ENCODE measurements at regions not wholly inside any gene's neighbourhood (a gene's known extent, or its start where the extent isn't known, plus 50 kb on each side); places are given as distances from the start of the nearest gene placed in this dataset.

DNA sequence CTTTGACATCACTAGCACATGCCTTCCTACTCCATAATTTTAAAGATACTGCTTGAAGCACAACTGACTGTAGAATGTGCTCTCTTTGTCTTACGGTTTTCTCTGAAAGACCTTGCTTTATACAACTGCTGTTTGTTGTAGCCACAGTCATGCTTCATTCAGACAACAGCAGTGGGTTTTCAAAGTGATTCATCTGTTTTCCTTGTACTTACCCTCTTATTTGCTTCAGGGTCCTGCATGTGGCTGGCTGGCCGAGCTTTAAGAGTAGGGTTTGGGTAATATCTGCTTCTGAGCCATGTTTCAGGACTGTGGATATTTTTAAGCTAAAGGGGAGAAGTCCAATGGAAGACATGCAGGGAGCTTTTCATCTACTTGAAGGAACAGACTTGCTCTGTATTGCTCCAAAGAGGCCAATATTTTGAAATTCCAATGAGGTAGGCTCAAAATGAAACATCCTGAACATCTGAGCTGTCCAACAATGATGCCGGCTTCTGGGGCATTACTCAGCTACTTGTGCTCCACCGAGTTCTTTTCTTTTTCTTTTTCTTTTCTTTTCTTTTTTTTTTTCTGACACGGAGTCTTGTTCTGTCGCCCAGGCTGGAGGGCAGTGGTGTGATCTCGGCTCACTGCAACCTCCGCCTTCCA lies 160.2 kb upstream of the SGK1 start:
- no peak for DNase-seq

DNA sequence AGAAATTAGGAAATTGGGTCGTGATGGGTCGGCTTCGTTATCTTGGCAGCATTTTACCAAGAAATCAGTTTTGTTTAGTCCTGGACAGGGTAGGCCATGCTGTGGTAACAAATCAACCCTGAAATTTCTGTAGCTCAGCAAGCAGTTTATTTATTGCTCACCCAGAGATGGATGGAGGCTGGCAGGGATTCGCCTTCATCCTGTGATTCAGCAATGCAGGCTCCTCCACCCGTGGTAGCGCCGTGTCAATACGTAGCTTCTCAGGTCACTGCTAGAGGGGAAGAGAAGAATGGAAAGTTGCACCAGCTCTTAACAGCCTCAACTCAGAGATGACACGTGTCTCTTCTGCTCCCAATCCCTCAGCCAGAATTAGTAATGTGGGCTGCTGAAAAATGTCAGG lies 157.0 kb upstream of the SGK1 start:
- DNase-seq: no peak

DNA sequence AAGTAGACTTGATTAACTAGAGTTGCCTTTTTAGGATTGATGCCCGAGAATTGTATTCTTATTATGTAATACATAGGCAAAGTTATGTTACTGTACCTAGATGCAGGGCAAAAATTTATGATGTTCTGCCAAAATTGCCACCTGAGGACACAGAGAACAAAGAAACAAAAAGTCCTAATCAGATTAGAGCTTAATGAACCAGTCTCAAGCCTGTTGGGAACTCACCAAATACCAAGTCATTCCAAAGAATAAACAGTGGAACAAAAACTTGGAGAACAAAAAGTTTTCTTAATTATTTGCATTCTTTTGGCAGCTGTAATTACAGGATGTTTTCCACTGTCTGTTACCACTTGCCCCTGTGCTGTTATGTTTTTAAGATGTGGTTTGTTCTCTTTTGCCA lies 154.7 kb upstream of the SGK1 start:
- no peak for DNase-seq

DNA sequence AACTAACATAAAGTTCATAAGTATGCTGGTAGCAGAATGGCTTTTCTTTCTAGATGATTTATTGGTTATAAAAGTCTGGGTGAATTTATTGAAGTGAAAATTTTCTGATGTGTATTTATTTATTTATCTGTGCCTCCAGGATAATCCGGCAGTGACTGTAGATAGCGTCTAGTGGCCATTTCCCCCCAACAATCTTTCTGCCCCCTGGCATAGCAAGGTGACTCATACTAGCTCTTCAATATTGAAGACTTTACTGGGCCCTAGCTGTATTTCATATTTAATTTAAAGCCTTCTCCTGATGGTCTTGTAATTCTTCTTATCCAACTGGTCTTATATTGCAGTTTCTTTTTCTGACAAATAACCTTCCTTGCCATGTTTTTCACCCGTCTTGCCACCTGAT lies 154.1 kb upstream of the SGK1 start:
- no peak for DNase-seq

DNA sequence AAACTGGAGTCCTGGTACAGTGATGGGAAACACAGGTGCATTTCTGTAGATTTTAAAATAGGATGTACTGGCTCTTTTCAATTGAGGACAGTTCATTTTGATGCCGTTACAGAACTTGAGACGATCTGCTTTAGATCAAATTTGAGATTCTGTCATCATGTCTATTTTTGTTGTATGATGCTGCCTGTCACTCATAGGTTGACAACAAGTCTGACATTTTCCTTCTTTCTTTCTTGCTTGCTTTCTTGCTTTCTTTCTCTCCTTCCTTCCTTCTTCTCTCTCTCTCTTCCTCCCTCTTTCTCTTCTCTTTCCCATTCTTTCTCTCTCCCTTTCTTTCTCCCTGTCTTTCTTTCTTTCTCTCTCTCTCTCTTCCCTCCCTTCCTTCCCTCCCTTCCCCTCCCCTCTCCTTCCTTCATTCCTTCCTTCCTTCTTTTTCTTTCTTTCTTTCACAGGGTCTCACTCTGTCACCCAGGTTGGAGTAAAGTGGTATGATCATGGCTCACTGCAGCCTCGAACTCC lies 152.6 kb upstream of the SGK1 start:
- no peak for DNase-seq

DNA sequence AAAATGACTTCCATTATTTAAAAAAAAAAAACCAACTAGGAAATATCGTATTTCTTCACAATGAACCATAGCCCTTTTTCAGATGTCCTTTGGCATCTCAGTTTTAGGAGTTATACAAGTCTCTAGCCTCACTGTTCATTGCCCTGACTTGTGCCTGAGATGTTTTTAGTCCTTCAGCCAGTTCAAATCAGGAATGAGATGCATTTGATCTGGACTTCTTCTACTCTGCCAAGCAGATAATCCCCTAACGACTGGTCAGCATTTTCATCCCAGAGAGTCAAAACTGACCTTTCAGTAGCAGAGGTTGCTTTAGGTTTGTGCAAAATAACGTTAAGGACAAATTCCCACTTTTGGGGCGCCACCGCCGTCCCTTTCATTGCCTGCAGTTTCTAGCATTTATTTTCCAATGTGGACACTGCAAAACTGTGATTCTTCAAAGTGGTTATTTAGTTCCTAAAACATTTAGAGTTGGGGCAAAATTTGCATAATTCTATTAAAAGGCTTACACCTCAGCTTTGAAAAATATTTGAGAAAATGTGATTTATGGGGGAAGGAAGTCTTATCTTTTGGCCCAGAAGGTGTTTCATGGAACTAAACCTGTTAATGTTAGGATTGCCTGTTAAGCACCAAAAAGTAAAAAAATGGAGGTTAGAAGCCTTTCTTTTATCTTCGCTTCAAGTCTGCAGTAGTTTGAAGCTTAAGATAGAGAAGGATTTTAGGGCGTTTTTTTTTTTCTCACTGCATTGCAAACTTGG lies 152.0 kb upstream of the SGK1 start:
- DNase-seq: peak; percentile 2

DNA sequence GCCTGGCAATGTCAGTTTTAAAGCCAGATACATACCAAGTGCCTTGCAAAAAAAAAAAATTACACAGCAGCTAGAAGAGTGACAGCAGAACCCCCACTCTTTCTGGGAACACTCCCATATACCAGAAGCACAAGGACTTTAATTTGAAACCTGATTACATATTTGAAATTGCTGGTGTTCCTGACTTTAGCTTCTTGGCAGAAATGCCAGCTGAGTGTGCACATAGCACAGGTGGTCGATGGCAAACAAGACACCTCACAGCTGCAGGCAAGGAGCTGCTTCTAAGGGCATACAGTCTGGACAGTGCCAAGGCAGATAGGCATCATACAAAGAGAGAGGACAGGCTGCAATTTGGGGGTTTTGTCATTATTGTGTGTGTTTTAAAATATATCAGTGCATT lies 150.7 kb upstream of the SGK1 start:
- no peak for DNase-seq

DNA sequence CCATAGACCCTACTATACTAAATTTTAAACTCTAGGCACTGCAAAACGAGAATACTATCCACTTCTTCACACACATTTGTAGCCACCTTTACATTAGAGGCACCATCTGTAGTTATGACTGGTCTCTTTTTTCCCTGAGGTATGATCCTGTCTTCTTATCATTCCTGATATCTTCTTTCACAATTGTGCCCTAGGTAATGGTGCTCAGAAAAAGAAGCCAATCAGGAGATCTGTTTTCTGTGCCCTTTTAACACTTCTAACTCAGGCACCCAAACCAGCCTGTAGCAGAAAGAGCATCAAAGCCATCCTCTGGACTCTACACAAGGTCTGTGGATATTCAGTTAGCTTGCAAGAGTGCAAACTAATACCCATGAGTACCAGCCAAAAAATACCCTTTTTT lies 149.7 kb upstream of the SGK1 start:
- DNase-seq: no peak

DNA sequence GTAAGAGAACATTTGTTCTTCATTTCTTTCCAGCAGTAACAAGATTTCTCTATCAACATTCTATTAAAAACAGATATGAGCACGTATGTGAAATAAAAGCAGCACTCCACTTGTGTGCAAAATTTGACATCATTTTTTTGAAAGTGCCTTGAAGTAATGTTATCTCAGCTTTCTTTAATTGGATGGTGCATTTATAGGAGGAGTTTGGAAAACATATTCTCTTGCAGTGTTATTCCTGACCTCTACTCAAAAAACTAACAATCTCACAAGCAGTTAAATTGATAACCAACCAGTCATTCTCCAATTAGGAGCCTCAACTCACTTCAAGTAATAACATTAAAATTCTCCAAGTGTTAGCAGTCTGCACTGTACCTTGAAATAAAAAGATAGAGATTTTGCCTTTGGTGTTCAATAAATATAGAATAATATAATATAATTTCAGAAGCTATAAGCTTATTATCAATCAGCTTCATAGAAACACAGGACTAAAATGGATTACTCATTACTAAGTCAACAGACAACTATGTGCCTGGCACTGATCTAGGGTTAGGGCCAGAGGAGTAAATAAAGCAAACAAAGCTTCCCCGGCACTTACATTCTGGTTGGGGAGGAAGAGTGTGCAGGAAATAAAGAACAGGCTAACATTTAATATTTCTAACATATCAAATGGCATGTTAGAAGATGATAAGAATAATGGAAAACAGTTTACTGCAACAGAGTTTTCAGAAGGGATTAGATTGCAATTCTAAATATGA lies 149.0 kb upstream of the SGK1 start:
- no peak for DNase-seq

DNA sequence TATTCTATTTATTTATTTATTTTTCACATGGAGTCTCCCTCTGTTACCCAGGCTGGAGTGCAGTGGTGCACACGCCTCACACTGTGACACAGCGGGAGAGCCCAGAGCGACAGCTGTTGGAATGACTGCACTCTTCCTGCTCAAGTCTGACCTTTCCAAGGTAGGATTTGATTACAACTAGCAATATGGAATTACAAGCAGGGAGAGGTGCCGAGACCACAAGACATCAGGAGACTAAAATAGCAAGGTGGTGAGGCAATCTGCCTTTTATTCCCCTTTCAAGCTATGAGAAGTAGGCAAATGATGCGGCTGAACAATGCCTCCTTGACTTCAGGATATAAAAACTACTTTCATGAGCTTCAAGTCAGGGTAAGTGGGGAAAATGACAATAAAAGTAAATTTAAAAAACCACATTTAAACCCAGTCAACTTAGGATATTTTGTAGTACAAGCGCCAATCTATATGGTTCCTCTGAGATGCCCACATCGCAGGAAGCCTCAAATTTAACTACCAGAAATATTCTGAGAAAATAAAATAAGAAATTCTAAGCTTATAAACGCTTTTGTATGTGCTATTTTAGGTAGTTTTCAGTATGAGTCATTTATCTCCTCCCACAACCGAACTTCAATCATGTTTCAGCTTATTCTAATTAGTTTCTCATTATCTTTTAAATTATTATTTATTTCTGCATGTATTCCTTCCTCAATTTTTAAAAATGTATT lies 146.9 kb upstream of the SGK1 start:
- no peak for DNase-seq

DNA sequence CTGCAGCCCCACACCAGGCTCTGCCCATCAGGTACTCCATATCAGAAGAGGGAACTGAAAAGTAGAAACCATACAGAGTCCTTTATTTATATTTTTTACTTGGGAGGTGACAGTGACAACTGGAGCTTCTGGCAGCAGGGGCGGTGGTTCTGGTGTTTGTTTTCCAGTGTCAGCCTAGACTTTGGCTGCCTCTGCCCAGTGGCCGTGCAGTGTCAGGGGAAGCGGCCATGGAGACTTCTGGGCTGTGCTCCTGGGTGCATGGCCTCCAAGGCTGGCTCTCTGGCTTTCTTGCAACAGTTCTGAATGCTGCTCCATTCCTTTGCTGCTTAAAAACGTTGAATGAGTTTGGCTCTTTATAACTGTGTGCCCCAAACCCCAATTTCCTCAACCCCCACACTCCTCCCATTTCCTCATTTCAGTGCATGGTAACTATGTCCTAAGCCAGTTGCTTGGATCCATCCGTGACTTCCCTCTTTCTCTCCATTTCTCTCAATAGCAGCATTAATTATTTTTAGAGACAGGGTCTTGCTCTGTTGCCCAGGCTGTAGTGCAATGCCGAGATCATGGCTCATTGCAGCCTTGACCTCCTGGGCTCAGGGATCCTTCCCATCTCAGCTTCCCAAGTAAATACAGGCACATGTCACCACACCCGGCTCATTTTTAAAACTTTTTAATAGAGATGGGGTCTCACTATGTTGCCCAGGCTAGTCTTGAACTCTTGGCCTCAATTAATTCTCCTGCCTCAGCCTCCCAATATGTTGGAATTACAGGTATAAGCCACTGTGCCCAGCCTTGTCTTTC lies 141.1 kb upstream of the SGK1 start:
- DNase-seq: no peak

DNA sequence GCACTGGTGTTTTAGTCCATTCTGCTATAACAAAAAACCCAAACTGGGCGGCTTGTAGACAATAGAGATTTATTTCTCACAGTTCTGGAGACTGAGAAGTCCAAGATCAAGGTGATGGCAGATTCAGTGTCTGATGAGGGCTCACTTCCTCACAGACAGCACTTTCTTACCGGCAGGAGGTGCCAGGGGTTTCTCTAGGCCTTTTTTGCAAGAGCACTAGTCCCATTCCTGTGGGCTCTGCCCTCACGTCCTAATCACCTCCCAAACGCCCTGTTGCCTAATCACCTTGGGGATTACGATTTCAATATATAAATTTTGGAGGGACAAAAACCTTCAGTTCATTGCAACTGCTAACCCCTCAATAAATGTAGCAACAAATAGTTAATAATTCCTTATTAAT lies 140.0 kb upstream of the SGK1 start:
- DNase-seq: no peak

DNA sequence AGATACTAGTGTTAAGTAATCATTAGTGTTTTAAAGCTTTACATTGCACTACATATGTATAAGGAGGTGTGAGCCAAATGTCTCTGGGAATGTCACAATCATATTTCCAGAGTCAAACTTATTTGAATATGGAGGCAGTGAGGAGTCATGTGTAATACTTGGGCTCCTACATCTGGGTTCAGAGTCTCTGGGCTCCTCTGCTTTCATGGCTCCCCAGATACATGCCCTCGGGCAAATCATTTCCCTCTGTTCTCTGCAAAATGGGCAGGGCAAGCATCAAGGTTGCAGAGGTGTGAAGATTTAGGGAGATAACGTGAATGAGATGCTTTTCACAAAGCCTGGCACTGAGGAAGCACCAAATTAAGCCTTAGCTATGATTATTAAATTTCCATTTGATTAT lies 138.3 kb upstream of the SGK1 start:
- DNase-seq: no peak

DNA sequence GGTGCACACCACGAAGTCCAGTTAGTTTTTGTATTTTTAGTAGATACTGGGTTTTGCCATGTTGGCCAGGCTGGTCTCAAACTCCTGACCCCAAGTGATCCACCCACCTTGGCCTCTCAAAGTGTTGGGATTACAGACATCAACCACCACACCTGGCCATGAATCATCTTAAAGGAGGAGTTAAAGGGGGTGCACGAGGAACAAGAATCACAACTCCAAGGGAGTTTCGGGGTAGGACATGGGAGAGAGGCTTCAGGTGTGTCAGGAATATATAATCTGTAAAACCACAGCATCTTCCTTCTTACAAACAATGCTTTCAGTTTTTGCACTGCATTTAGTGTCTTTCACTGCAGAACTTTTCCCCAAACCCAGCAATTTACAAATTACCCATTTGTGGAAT lies 137.4 kb upstream of the SGK1 start:
- DNase-seq: no peak

DNA sequence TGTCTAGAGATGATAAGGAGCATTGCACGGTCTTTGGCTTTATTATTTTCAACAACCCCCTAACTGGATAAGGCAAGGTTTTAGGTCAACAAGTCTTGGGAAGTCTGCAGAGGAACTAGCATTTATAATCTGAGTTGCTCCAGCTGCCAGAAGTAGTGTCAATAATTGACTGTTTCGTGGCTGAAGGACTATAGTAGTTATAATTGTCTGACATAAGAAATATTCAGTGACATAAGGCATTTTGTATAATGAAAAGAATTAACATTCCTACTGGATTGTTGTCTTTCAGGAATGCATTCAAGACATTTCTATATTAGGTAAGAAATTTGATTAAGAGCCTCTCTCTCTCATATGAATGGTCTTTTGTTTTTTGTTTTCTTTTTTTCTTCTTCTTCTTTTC lies 136.9 kb upstream of the SGK1 start:
- DNase-seq: no peak

DNA sequence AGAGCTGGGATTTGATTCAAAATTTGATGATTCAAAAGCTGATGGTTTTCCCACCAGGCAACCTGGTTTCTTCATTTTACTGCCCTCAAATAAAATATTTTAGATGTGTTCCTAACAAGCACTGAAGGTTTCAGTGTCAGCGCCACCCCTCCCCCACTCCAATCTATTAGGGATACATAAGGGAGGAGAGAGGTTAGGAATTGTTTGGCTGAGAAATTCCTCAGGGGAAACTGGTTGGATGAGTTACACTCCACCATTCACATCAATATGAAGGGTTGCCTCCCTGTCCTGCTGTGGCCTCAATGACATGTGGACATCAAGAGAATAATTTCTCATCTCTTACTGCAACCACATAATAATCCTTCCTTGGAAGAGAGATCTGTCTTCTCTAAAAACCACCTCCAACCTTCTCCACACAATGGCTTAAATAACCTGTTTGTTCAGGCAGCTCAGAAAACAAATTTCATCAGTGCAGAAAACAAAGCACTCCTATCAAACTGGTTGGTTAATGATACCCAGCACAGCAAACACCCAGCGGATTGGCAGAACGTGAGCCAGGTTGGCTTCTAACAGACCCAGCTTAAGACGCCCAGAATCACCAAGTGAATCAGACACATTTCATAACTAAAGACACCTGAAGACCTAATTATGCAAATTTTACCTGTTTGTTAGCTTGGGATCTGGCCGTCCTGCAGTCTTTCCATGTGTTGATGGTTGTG lies 136.0 kb upstream of the SGK1 start:
- no peak for DNase-seq

DNA sequence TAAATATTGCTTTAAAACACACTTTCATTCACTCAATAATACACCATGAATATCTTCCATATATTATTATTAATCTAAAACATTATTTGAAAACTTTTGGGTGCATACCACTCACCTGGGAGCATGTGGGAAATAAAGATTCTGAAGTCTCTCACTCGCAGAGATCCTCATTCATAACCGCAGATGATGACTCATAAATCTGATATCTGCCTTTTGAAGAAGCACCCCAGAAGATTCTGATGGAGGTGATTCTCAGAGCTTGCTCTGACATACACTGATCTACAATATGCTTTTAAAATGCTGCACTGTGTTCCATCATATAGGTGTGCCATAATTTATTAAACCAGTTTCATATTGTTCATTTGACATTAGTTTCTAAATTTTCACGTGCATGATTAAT lies 135.0 kb upstream of the SGK1 start:
- DNase-seq: no peak

DNA sequence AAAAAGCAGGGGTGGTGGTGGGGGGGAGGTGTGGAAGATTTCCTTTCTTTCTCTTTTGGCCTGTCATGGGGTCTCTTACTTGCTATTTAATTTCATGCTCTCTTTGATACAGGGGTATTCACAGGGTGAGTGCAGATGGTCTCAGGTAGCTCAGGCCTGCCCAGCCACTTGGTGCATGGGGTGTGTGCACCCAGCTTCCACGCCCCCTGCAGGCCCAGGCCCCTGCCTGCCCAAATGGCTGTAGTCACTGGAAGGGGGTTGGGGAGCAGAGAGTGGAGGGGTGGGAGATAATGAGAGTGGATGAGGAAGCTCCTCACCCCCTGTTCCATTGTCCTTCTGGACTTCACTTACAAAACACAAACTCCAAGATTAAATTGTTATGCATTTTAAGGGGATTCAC lies 133.6 kb upstream of the SGK1 start:
- DNase-seq: no peak

DNA sequence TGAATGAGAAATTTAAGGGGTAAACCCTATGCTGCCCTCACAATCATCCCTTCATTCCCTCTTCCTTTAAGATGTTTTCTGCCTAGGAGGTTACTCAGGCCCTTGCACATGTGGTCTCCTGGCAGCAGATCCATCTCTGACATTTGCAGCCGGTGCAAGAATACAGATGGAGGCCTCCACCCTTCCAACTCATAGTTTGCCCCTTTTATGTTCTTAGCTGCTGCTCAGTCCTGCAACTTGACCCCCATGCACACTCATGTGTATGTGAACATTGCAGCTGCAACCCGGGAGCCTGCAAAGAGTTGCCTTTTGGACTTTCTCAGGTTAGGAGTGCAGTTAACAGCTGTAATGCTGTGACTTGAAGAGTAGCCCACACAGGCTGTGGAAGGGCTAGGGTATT lies 131.9 kb upstream of the SGK1 start:
- DNase-seq: no peak

DNA sequence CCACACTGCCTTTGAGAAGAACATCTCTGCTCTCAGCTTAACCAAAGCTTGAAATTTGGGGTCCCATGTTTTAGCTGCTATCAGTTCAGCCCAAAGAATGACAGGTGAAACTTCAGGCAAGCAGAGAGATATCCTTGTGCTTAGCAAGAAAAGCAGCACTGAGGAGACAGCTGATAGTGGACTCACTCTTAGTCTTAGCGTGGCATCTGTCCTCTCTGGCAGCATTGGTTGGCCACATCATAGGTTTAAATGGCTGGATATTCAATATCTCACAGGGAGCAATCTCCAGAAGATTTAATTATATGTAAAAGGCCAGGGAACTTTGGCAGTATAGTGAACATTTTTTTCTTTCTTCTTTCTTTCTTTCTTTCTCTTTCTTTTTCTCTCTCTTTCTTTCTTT lies 131.1 kb upstream of the SGK1 start:
- DNase-seq: no peak

DNA sequence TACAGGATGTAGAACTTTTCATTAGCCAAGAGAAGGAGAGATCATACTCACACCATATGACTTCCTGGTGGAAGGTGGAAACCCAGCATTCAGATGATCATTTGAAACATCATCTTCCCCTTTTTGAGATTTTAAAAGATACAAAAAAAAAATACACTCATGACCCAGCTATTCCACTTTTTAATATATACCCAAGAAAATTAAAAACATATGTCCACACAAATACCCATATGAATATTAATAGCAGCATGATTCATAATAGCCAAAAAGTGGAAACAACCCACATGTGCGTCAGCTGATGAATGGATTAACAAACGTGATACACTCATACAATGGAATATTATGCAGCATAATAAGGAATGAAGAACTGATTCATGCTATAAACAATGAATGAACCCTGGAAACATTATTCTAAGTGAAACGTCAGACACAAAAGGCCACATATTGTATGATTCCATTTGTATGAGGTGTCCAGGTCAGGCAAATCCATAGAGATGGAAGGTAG lies 130.0 kb upstream of the SGK1 start:
- no peak for DNase-seq

DNA sequence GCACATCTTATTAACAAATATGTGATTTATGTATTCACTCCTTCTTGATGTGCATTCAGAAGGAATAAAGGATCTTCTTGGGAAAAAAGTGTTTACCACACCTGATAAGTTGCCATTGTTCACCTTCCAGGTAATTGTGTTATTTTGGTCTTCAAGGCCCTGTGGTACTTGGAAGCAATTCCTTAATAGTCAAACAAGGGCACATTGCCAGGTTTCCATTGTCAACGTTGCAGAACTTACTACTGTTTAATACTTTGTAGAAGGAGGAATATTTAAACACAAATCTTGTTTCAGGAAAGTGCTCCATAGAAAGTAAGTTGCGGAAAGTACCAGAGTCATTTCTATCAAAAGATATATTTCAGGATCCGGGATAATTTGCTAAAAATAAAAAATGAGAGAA lies 129.5 kb upstream of the SGK1 start:
- no peak for DNase-seq

All from hematopoietic multipotent progenitor cell treated with erythropoietin and hydrocortisone succinate and interleukin-3 and kit ligand, for 6 days (in vitro differentiated cells).